Nephron (organoid): ENCODE measurements at regions not wholly inside any gene's neighbourhood (a gene's known extent, or its start where the extent isn't known, plus 50 kb on each side); places are given as distances from the start of the nearest gene placed in this dataset.

Source experiments
- H3K27ac Mint-ChIP-seq, 3 experiments: 2 replicates each; pipeline ENCODE4 v1.8.0; 2020; ENCODE audit warnings: mixed read lengths in 3 of 3, mild to moderate bottlenecking in 2 of 3, moderate library complexity in 1 of 3
- H3K27me3 Mint-ChIP-seq: 2 replicates; pipeline ENCODE4 v1.8.0; 2021; ENCODE audit warnings: low read depth, mild to moderate bottlenecking, moderate library complexity, mixed read lengths
- H3K36me3 Mint-ChIP-seq: 2 replicates; pipeline ENCODE4 v1.8.0; 2020; ENCODE audit warnings: low read depth, mixed read lengths
- H3K4me1 Mint-ChIP-seq: 2 replicates; pipeline ENCODE4 v1.8.0; 2020; ENCODE audit warnings: mixed read lengths
- H3K4me3 Mint-ChIP-seq, 3 experiments: 2 replicates each; pipeline ENCODE4 v1.8.0; 2020; ENCODE audit warnings: mild to moderate bottlenecking in 3 of 3, mixed read lengths in 3 of 3, moderate library complexity in 2 of 3
- H3K9me3 Mint-ChIP-seq: 2 replicates; pipeline ENCODE4 v1.8.0; 2020; ENCODE audit warnings: mixed read lengths
- TF ChIP-seq, protein P1 (sequence below), 3 experiments: fragments of 200-600 bp; sonication (generic); IDR thresholded peaks; one replicate each; pipeline ENCODE4 v1.5.0; 2021; ENCODE audit warnings: antibody characterized with exemption in 3 of 3; ENCODE audit not compliant: unreplicated experiment in 3 of 3

DNA sequence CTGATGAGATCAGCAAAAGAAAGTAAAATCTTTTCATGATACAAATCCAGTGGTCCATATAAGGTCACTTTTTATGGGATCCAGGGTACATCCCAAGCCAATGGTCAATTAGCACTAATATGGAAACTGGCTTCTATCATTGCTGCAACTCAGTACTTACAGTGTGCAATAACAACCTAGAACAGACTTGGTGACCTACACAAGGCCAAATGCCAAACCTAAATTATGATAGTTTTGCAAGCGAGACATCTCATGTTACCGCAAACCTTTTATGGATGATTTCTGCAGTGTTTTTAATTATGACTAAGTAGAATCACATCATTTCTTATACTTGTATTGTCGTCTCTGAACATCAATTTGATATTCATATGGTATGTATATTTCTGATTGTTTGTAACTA lies 583.5 kb upstream of the SEMA3D start:
- Mint-ChIP-seq H3K4me3 (no peak overlapping the region), H3K36me3 (no peaks in the 10 kb centered on the region), H3K4me1 (peaks cover 14% of the 10 kb centered on the region), H3K9me3 (no peaks in the 10 kb centered on the region), H3K27ac (no peak overlapping the region), H3K27me3 (no peaks in the 10 kb centered on the region)
- TF ChIP-seq, protein P1, sequence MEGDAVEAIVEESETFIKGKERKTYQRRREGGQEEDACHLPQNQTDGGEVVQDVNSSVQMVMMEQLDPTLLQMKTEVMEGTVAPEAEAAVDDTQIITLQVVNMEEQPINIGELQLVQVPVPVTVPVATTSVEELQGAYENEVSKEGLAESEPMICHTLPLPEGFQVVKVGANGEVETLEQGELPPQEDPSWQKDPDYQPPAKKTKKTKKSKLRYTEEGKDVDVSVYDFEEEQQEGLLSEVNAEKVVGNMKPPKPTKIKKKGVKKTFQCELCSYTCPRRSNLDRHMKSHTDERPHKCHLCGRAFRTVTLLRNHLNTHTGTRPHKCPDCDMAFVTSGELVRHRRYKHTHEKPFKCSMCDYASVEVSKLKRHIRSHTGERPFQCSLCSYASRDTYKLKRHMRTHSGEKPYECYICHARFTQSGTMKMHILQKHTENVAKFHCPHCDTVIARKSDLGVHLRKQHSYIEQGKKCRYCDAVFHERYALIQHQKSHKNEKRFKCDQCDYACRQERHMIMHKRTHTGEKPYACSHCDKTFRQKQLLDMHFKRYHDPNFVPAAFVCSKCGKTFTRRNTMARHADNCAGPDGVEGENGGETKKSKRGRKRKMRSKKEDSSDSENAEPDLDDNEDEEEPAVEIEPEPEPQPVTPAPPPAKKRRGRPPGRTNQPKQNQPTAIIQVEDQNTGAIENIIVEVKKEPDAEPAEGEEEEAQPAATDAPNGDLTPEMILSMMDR (IDR thresholded peaks at IDR 0.05; ENCODE audit: unreplicated experiment in 3 of 3): no peak

DNA sequence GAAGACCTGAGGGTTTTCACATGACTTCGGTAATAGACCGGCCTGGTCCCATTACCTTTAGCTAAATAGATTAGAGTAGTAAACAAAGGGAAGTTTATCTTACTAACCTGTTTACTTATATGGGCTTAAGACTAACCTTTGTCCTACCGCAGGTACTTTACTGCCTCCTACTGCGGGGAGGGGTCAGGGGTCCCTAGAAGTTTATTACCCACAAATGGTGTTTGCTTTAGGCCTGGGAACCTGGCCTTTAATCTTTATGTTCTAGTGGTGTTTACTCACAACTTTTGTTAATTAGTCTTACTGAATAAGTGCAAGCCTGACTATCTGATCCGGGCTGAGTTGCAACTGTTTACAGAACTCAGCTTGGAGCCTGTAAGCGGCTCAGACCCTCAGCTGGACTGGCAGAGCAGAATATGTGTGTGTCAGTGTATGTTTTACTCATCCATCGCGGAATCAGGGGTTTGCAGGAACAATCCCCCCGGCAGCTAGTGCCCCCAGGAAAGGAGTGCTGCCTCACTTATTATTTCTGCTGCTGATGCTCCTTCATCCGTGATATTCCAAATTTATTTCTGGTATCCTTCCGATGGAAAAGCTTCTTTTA lies 578.9 kb upstream of the SEMA3D start:
- H3K4me3 Mint-ChIP-seq: no peak overlapping the region
- H3K4me1 Mint-ChIP-seq: no peaks in the 10 kb centered on the region
- no peaks in the 10 kb centered on the region for H3K9me3 Mint-ChIP-seq
- H3K27me3 Mint-ChIP-seq: no peaks in the 10 kb centered on the region
- TF ChIP-seq, protein P1 (IDR thresholded peaks at IDR 0.05; ENCODE audit: unreplicated experiment in 3 of 3): no peak
- H3K27ac Mint-ChIP-seq: no peak overlapping the region
- no peaks in the 10 kb centered on the region for H3K36me3 Mint-ChIP-seq

DNA sequence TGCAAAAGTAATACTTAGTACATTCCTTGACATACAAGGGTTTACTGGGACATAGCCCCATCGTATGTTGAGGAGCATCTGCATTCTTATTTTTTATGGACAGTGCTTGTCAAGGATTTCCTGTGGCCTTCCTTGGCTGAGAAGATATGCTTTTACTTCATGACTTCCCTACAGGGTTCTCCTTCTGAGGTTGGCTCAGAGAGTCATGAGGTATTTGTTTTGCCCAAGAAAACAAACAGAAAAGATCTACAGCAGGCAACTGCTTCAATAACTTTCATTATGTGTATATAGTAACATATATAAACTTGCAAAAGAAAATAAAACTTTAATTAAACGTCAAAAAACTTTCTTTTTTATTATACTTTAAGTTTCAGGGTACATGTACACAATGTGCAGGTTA lies 577.2 kb upstream of the SEMA3D start:
- Mint-ChIP-seq H3K4me3 (no peak overlapping the region), H3K36me3 (no peaks in the 10 kb centered on the region), H3K27me3 (no peaks in the 10 kb centered on the region), H3K27ac (no peak overlapping the region), H3K4me1 (no peaks in the 10 kb centered on the region), H3K9me3 (no peaks in the 10 kb centered on the region)
- TF ChIP-seq, protein P1 (IDR thresholded peaks at IDR 0.05; ENCODE audit: unreplicated experiment in 3 of 3): no peak

DNA sequence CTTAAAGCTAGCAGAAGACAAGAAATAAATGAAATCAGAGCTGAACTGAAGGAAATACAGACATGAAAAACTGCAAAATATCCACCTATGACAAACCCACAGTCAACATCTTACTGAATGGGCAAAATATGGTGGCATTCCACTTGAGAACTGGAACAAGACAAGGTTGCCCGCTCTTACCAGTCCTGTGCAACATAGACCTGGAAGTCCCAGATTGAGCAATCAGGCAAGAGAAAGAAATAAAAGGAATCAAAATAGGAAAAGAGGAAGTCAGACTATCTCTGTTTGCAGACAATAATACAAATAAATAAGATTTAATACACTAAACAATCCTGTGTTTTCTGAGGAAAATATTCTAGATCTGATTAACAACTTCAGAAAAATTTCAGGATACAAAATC lies 570.5 kb upstream of the SEMA3D start:
- Mint-ChIP-seq H3K27me3 (no peaks in the 10 kb centered on the region), H3K36me3 (no peaks in the 10 kb centered on the region), H3K9me3 (peaks cover 21% of the 10 kb centered on the region), H3K27ac (no peak overlapping the region), H3K4me3 (no peak overlapping the region), H3K4me1 (no peaks in the 10 kb centered on the region)
- TF ChIP-seq, protein P1 (IDR thresholded peaks at IDR 0.05; ENCODE audit: unreplicated experiment in 3 of 3): no peak

DNA sequence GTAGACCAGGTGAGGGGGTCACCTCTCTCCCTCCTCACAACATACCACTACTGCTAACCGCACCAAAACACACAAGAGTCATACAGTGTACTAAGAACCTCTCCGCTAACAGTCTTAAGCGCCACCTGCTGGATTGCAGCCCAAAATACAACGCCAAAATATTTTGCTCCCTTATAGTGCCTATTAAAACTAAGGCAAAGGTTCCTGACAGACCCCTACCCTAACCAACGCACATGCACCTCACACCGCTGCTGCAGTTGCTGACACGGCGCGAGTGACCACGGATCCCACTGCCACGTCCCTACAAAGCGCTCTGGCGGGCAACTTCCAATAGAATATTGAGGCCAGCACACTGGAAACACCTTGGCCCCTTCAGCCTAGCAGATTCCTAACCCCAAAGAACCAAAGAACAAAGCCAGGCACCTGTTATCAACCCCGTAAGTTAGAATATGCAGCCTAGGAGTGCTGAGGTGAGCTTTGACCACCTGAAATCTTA lies 563.6 kb upstream of the SEMA3D start:
- TF ChIP-seq, protein P1 (IDR thresholded peaks at IDR 0.05; ENCODE audit: unreplicated experiment in 3 of 3): peak; percentile 34 to 62 (median 59)
- peaks cover 5% of the 10 kb centered on the region for H3K36me3 Mint-ChIP-seq
- peaks cover 36% of the 10 kb centered on the region for H3K9me3 Mint-ChIP-seq
- H3K27ac Mint-ChIP-seq: no peak overlapping the region
- no peaks in the 10 kb centered on the region for H3K4me1 Mint-ChIP-seq
- H3K27me3 Mint-ChIP-seq: peaks cover 5% of the 10 kb centered on the region
- H3K4me3 Mint-ChIP-seq: no peak overlapping the region
